Suprapubic skin (tissue), 4 donors: ENCODE measurements at regions not wholly inside any gene's neighbourhood (a gene's known extent, or its start where the extent isn't known, plus 50 kb on each side); places are given as distances from the start of the nearest gene placed in this dataset.

Source experiments
- CTCF ChIP-seq, 2 donors: fragments of 200-600 bp in 1 of 2; fragments of 450-650 bp in 1 of 2; sonication (generic) in 1 of 2; IDR thresholded peaks; one replicate each; pipeline ENCODE4 v1.5.1; 2016 to 2019; ENCODE audit warnings: antibody characterized with exemption in 2 of 2, mild to moderate bottlenecking in 1 of 2, moderate library complexity in 1 of 2
- EP300 ChIP-seq: sonication (generic); formaldehyde crosslinking; IDR thresholded peaks from one replicate; pipeline ENCODE4 v1.6.1; 2017; ENCODE audit warnings: antibody characterized with exemption
- POLR2A ChIP-seq, 2 donors: fragments of 450-650 bp; IDR thresholded peaks; one replicate each; pipeline ENCODE4 v1.6.1; 2017; ENCODE audit warnings: antibody characterized with exemption in 2 of 2, mild to moderate bottlenecking in 2 of 2, moderate library complexity in 2 of 2
- POLR2AphosphoS5 ChIP-seq, 3 donors: sonication (generic); formaldehyde crosslinking; IDR thresholded peaks; one replicate each; pipeline ENCODE4 v1.6.1; 2017; ENCODE audit warnings: antibody characterized with exemption in 3 of 3

- no peak for TF ChIP-seq CTCF (IDR thresholded peaks at IDR 0.05)
- TF ChIP-seq POLR2A (IDR thresholded peaks at IDR 0.05): no peak
- no peak for TF ChIP-seq EP300
- TF ChIP-seq POLR2AphosphoS5 (IDR thresholded peaks at IDR 0.05): no peak
Observed at GRCh38 chr3:170697908-170698307, 112.0 kb upstream of the SLC7A14 start.
